H1 (cell line): ENCODE measurements at regions not wholly inside any gene's neighbourhood (a gene's known extent, or its start where the extent isn't known, plus 50 kb on each side); places are given as distances from the start of the nearest gene placed in this dataset.

Source experiments
- CTCF ChIA-PET: fragments of 300-600 bp; sonication (Branson Sonifier 250); formaldehyde crosslinking; loops from one replicate; lab custom pipeline; 2021; ENCODE audit not compliant: partially characterized antibody; lab: Charles Lee
- POLR2A ChIA-PET: fragments of 300-600 bp; sonication (Branson Sonifier 250); formaldehyde crosslinking; loops from one replicate; lab custom pipeline; 2021; ENCODE audit warnings: inconsistent platforms; ENCODE audit not compliant: partially characterized antibody; lab: Charles Lee
- DNase-seq, 2 experiments: peaks; one replicate each; pipeline versions ENCODE4 v3.0.0 to v3.0.0-alpha.2; 2010 to 2022; ENCODE audit warnings: low spot score in 2 of 2, low read depth in 1 of 2, mixed read lengths in 1 of 2
- FAIRE-seq: peaks from 2 replicates; lab custom pipeline; 2011; peaks lifted over from hg19 to GRCh38; lab: Jason Lieb, UNC
- H2AFZ ChIP-seq: 2 replicates; pipeline ENCODE4 v1.8.1; 2012; ENCODE audit warnings: low read length, inconsistent platforms
- H2AK5ac ChIP-seq: 2 replicates; pipeline ENCODE4 v1.6.1; 2013; ENCODE audit warnings: low read depth, low read length
- H2BK120ac ChIP-seq: replicated peaks from 2 replicates; pipeline ENCODE3; 2013; ENCODE audit warnings: low read depth, low read length, inconsistent platforms
- H2BK12ac ChIP-seq: 2 replicates; pipeline ENCODE4 v1.6.1; 2013; ENCODE audit warnings: low read depth, low read length
- H2BK15ac ChIP-seq: 2 replicates; pipeline ENCODE4 v1.6.1; 2013; ENCODE audit warnings: low read length
- H2BK20ac ChIP-seq: 2 replicates; pipeline ENCODE4 v1.6.1; 2013; ENCODE audit warnings: low read length
- H2BK5ac ChIP-seq: 2 replicates; pipeline ENCODE4 v1.6.1; 2013; ENCODE audit warnings: low read depth, low read length
- H3K14ac ChIP-seq: 2 replicates; pipeline ENCODE4 v1.6.1; 2013; ENCODE audit warnings: inconsistent platforms; ENCODE audit not compliant: insufficient read length
- H3K18ac ChIP-seq: 2 replicates; pipeline ENCODE4 v1.6.1; 2013; ENCODE audit warnings: low read length; ENCODE audit errors: extremely low read depth
- H3K23ac ChIP-seq: 2 replicates; pipeline ENCODE4 v1.6.1; 2013; ENCODE audit warnings: inconsistent platforms; ENCODE audit not compliant: insufficient read length
- H3K23me2 ChIP-seq: 2 replicates; pipeline ENCODE4 v1.6.1; 2013; ENCODE audit warnings: low read depth, low read length
- H3K27ac ChIP-seq: 2 replicates; pipeline ENCODE4 v1.6.1; 2011; ENCODE audit warnings: low read depth, low read length, inconsistent platforms
- H3K27me3 ChIP-seq, 4 experiments: replicated peaks in 1 of 4; 1 replicate in 1 of 4; 2 replicates in 3 of 4; pipeline versions ENCODE4 v1.6.1 to v1.8.1; 2011 to 2013; ENCODE audit warnings: low read length in 3 of 4, mild to moderate bottlenecking in 3 of 4, inconsistent platforms in 2 of 4, mixed read lengths in 2 of 4, moderate library complexity in 1 of 4; ENCODE audit not compliant: control insufficient read depth in 3 of 4, insufficient read depth in 3 of 4; ENCODE audit errors: extremely low read depth in 1 of 4
- H3K36me3 ChIP-seq, 4 experiments: 2 replicates each; pipeline versions ENCODE4 v1.6.1 to v1.8.1; 2011 to 2013; ENCODE audit warnings: mild to moderate bottlenecking in 4 of 4, low read length in 3 of 4, moderate library complexity in 2 of 4, control low read depth in 1 of 4, inconsistent platforms in 1 of 4; ENCODE audit not compliant: insufficient read depth in 4 of 4, control insufficient read depth in 2 of 4
- H3K4ac ChIP-seq: replicated peaks from 2 replicates; pipeline ENCODE3; 2013; ENCODE audit warnings: low read length, low read depth, mixed read lengths, inconsistent platforms; ENCODE audit not compliant: insufficient read length
- H3K4me1 ChIP-seq, 4 experiments: replicated peaks in 1 of 4; 1 replicate in 1 of 4; 2 replicates in 3 of 4; pipeline versions ENCODE4 v1.6.1 to v1.8.1; 2011 to 2013; ENCODE audit warnings: low read length in 3 of 4, inconsistent platforms in 2 of 4, mixed read lengths in 1 of 4; ENCODE audit not compliant: insufficient read depth in 4 of 4, control insufficient read depth in 3 of 4
- H3K4me2 ChIP-seq, 2 experiments: 2 replicates each; pipeline versions ENCODE4 v1.6.1 to v1.8.1; 2011 to 2013; ENCODE audit warnings: low read depth in 2 of 2, low read length in 2 of 2, control low read depth in 1 of 2, inconsistent platforms in 1 of 2, mild to moderate bottlenecking in 1 of 2; ENCODE audit not compliant: insufficient read depth in 1 of 2
- H3K4me3 ChIP-seq, 4 experiments: fragments of 200-600, 300-600 bp in 1 of 4; sonication (generic), shearing (Covaris generic), sonication (Bioruptor Twin) in 1 of 4; 2 replicates each; pipeline versions ENCODE4 v1.5.1 to v1.8.1; 2011 to 2016; ENCODE audit warnings: low read length in 4 of 4, low read depth in 3 of 4, control low read depth in 2 of 4, inconsistent platforms in 2 of 4, mild to moderate bottlenecking in 2 of 4, mixed read lengths in 1 of 4, moderate library complexity in 1 of 4; ENCODE audit not compliant: insufficient read depth in 2 of 4; ENCODE audit errors: extremely low read depth in 1 of 4
- H3K56ac ChIP-seq: replicated peaks from 2 replicates; pipeline ENCODE3; 2013; ENCODE audit warnings: low read depth, mild to moderate bottlenecking, mixed read lengths, low read length, inconsistent platforms; ENCODE audit not compliant: insufficient read length
- H3K79me1 ChIP-seq: 2 replicates; pipeline ENCODE4 v1.6.1; 2013; ENCODE audit warnings: low read depth, low read length, control low read depth
- H3K79me2 ChIP-seq, 2 experiments: 2 replicates each; pipeline versions ENCODE4 v1.6.1 to v1.8.1; 2012 to 2013; ENCODE audit warnings: low read length in 2 of 2, mild to moderate bottlenecking in 2 of 2, inconsistent platforms in 1 of 2; ENCODE audit not compliant: insufficient read depth in 2 of 2, control insufficient read depth in 1 of 2
- H3K9ac ChIP-seq, 4 experiments: replicated peaks in 1 of 4; 1 replicate in 1 of 4; 2 replicates in 3 of 4; pipeline versions ENCODE4 v1.6.1 to v1.8.1; 2011 to 2013; ENCODE audit warnings: low read depth in 3 of 4, low read length in 3 of 4, control low read depth in 2 of 4, mild to moderate bottlenecking in 2 of 4, moderate library complexity in 2 of 4, inconsistent platforms in 1 of 4; ENCODE audit errors: extremely low read depth in 1 of 4
- H3K9me3 ChIP-seq, 2 experiments: 2 replicates each; pipeline versions ENCODE4 v1.6.1 to v1.8.1; 2012 to 2013; ENCODE audit warnings: mild to moderate bottlenecking in 2 of 2, moderate library complexity in 2 of 2, control low read depth in 1 of 2, inconsistent platforms in 1 of 2, low read depth in 1 of 2, low read length in 1 of 2, mixed read lengths in 1 of 2; ENCODE audit not compliant: insufficient read depth in 2 of 2
- H4K20me1 ChIP-seq, 2 experiments: replicated peaks in 1 of 2; 2 replicates each; pipeline versions ENCODE3 to v1.8.1; 2011 to 2013; ENCODE audit warnings: inconsistent platforms in 2 of 2, low read length in 2 of 2, mild to moderate bottlenecking in 1 of 2; ENCODE audit not compliant: insufficient read depth in 2 of 2, control insufficient read depth in 1 of 2
- H4K5ac ChIP-seq: 2 replicates; pipeline ENCODE4 v1.6.1; 2013; ENCODE audit warnings: low read length, low read depth, mixed read lengths, inconsistent platforms; ENCODE audit not compliant: insufficient read length
- H4K8ac ChIP-seq: 2 replicates; pipeline ENCODE4 v1.8.0; 2013; ENCODE audit warnings: mild to moderate bottlenecking, moderate library complexity, low read length, inconsistent platforms; ENCODE audit not compliant: insufficient read depth; ENCODE audit errors: extremely low read depth
- H4K91ac ChIP-seq: replicated peaks from 2 replicates; pipeline ENCODE3; 2013; ENCODE audit warnings: low read length, mixed read lengths, inconsistent platforms; ENCODE audit not compliant: insufficient read length
- ASH2L ChIP-seq: fragments of 200-600, 300-600 bp; sonication (generic); IDR thresholded peaks from one replicate; pipeline ENCODE4 v1.7.1; 2017; ENCODE audit warnings: low read length
- ATF3 ChIP-seq: IDR thresholded peaks from 2 replicates; pipeline ENCODE4 v1.6.1; 2011; ENCODE audit warnings: low read depth, mild to moderate bottlenecking, low read length; ENCODE audit not compliant: insufficient read depth
- CBX8 ChIP-seq: fragments of 300-800, 300-1000 bp; sonication (generic); IDR thresholded peaks from 2 replicates; pipeline ENCODE4 v1.7.1; 2016; ENCODE audit warnings: low read depth, low read length, borderline replicate concordance
- EZH2 ChIP-seq: fragments of 200-600 bp; sonication (generic); IDR thresholded peaks from 2 replicates; pipeline ENCODE4 v1.7.1; 2012; ENCODE audit warnings: low read depth, mild to moderate bottlenecking, moderate library complexity, low read length, inconsistent platforms; ENCODE audit not compliant: severe bottlenecking
- FOSL1 ChIP-seq: IDR thresholded peaks from 2 replicates; pipeline ENCODE4 v1.6.1; 2011; ENCODE audit warnings: mild to moderate bottlenecking, low read depth, low read length, moderate library complexity; ENCODE audit not compliant: insufficient read depth
- HDAC6 ChIP-seq: IDR thresholded peaks from one replicate; pipeline ENCODE4 v1.7.1; 2012; ENCODE audit warnings: low read depth, mild to moderate bottlenecking, inconsistent platforms, low read length, moderate library complexity
- KDM4A ChIP-seq: IDR thresholded peaks from one replicate; pipeline ENCODE4 v1.7.1; 2012; ENCODE audit warnings: low read depth, mild to moderate bottlenecking, moderate library complexity, low read length, inconsistent platforms; ENCODE audit not compliant: severe bottlenecking
- KDM5A ChIP-seq: fragments of 200-600 bp; IDR thresholded peaks from 2 replicates; pipeline ENCODE4 v1.7.1; 2012; ENCODE audit warnings: mild to moderate bottlenecking, low read length, inconsistent platforms, mixed read lengths
- PHF8 ChIP-seq: fragments of 200-600 bp; sonication (generic); conservative IDR thresholded peaks from 2 replicates; pipeline ENCODE4 v1.7.1; 2012; ENCODE audit warnings: low read depth, mild to moderate bottlenecking, inconsistent platforms, low read length, moderate library complexity
- RBBP5 ChIP-seq: IDR thresholded peaks from 2 replicates; pipeline ENCODE4 v1.7.1; 2012; ENCODE audit warnings: low read depth, mild to moderate bottlenecking, inconsistent platforms, low read length, moderate library complexity, borderline replicate concordance
- TBP ChIP-seq: IDR thresholded peaks from 2 replicates; pipeline ENCODE4 v1.6.1; 2011; ENCODE audit warnings: low read depth, low read length, improper control_type of control experiment
- ZNF274 ChIP-seq: IDR thresholded peaks from 2 replicates; pipeline ENCODE4 v1.7.0; 2012; ENCODE audit warnings: low read length, borderline replicate concordance; ENCODE audit errors: extremely low read depth
- WGBS, 2 experiments: shearing (Covaris generic) in 1 of 2; methylation state at CpG; one replicate each; pipeline versions ENCODE4 v1.1.6 to v1.1.7; 2013 to 2015; ENCODE audit warnings: low lambda C conversion rate in 2 of 2, mixed read lengths in 2 of 2, inconsistent platforms in 1 of 2, low coverage in 1 of 2, missing lambda C conversion rate in 1 of 2; ENCODE audit not compliant: insufficient replicate concordance in 2 of 2, insufficient coverage in 1 of 2, insufficient read length in 1 of 2; ENCODE audit errors: extremely low coverage in 1 of 2, missing lambda C conversion rate in 1 of 2; 5-methylcytosine and 5-hydroxymethylcytosine counted together

GRCh38 chr7:1351881-1352625, 107.2 kb downstream of the MICALL2 start:
- Histone ChIP-seq H3K27ac (no peak overlapping the region), H3K79me2 (no peaks in the 10 kb centered on the region), H2BK120ac (no peak overlapping the region), H3K4me1 (no peaks in the 10 kb centered on the region), H3K23ac (no peak overlapping the region), H3K9ac (no peak overlapping the region), H3K4me3 (no peak overlapping the region), H2AK5ac (no peak overlapping the region), H3K27me3 (no peaks in the 10 kb centered on the region; a peak in 1 of 7 replicates), H3K4ac (no peak overlapping the region), H2BK15ac (no peak overlapping the region), H3K14ac (no peak overlapping the region), H4K20me1 (peaks cover 0 to 3% of the 10 kb centered on the region in 2 experiments), H3K9me3 (no peaks in the 10 kb centered on the region), H2BK5ac (no peak overlapping the region), H3K79me1 (no peaks in the 10 kb centered on the region), H2BK12ac (no peak overlapping the region), H3K56ac (no peak overlapping the region), H4K5ac (no peak overlapping the region), H3K4me2 (no peak overlapping the region), H3K23me2 (no peaks in the 10 kb centered on the region), H3K36me3 (no peaks in the 10 kb centered on the region), H3K18ac (no peak overlapping the region; the same call in 1 of the 2 replicates), H2AFZ (no peak overlapping the region), H4K91ac (no peak overlapping the region), H4K8ac (no peak overlapping the region; the same call in 1 of the 2 replicates), H2BK20ac (no peak overlapping the region)
- TF ChIP-seq RBBP5 (no peak), ASH2L (no peak), FOSL1 (no peak), EZH2 (no peak), HDAC6 (no peak), KDM5A (no peak), ATF3 (no peak), PHF8 (no peak), ZNF274 (no peak), CBX8 (no peak), KDM4A (no peak), TBP (no peak)
- WGBS, 2 experiments, result 85% methylated on average over 22 of the region's 30 CpGs; no CpG with 5 or more reads in 1 of the 2 experiments
- CTCF ChIA-PET, result interaction anchor here (0.8 to 1.5 kb wide), 5 partner anchors 9 to 224 kb away, joined by 3 to 4 read pairs (median 3); no protein-coding TSS in a partner anchor
- POLR2A ChIA-PET, result interaction anchor here (1.2 kb wide), 1 partner anchor 52 kb away, joined by 3 read pairs; no protein-coding TSS in a partner anchor
- DNase-seq (no peak), FAIRE-seq (no peak)
